A673 (cell line): ENCODE measurements at regions not wholly inside any gene's neighbourhood (a gene's known extent, or its start where the extent isn't known, plus 50 kb on each side); places are given as distances from the start of the nearest gene placed in this dataset.
"Not testable (repeated sequence)": the region's sequence is repeated elsewhere in the genome, so short reads cannot be mapped to it uniquely, and the experiment has no call there.

ENCODE experiments used
- BruUV-seq: library from RNA; stranded (reverse); fragments of 400-500 nt; replicated peaks from 2 replicates; lab custom pipeline; 2021; lab: Mats Ljungman, UMichigan
- CTCF ChIA-PET: fragments of 300-600 bp; sonication (Branson Sonifier 250); formaldehyde crosslinking; loops from one replicate; lab custom pipeline; 2022; ENCODE audit warnings: antibody characterized with exemption; lab: Charles Lee
- POLR2A ChIA-PET: fragments of 300-600 bp; sonication (Branson Sonifier 250); formaldehyde crosslinking; loops from one replicate; lab custom pipeline; 2022; ENCODE audit warnings: antibody characterized with exemption; ENCODE audit not compliant: low non-redundant PET; lab: Charles Lee
- DNase-seq: peaks from one replicate; pipeline ENCODE4 v3.0.0-alpha.2; 2015; ENCODE audit warnings: low spot score
- H3K27ac ChIP-seq: fragments of 200-600 bp; sonication (generic); 2 replicates; pipeline ENCODE4 v1.5.1; 2016; ENCODE audit warnings: mixed run types, low read depth, mild to moderate bottlenecking, mixed read lengths, antibody characterized with exemption, low read length; ENCODE audit not compliant: poor library complexity, severe bottlenecking
- H3K27me3 ChIP-seq: fragments of 200-600 bp; sonication (generic); replicated peaks from 2 replicates; pipeline ENCODE4 v1.6.1; 2017; ENCODE audit warnings: mixed run types, low read depth, mild to moderate bottlenecking, mixed read lengths, antibody characterized with exemption, low read length; ENCODE audit not compliant: insufficient read depth, poor library complexity
- H3K36me3 ChIP-seq: fragments of 200-600 bp; sonication (generic); 2 replicates; pipeline ENCODE4 v1.6.1; 2016; ENCODE audit warnings: mixed run types, mild to moderate bottlenecking, mixed read lengths, antibody characterized with exemption, low read length; ENCODE audit not compliant: insufficient read depth, poor library complexity, severe bottlenecking
- H3K4me1 ChIP-seq: fragments of 200-600 bp; sonication (generic); 2 replicates; pipeline ENCODE4 v1.6.1; 2017; ENCODE audit warnings: mixed run types, mild to moderate bottlenecking, mixed read lengths, antibody characterized with exemption, low read length; ENCODE audit not compliant: insufficient read depth, poor library complexity, severe bottlenecking
- H3K4me3 ChIP-seq: fragments of 200-600 bp; sonication (generic); 2 replicates; pipeline ENCODE4 v1.5.1; 2016; ENCODE audit warnings: low read depth, mixed run types, mild to moderate bottlenecking, mixed read lengths, low read length; ENCODE audit not compliant: poor library complexity, severe bottlenecking
- H3K9me3 ChIP-seq: fragments of 200-600 bp; sonication (generic); 2 replicates; pipeline ENCODE4 v1.6.1; 2016; ENCODE audit warnings: mixed run types, low read depth, mild to moderate bottlenecking, mixed read lengths, antibody characterized with exemption, low read length; ENCODE audit not compliant: poor library complexity, severe bottlenecking
- EZH2 ChIP-seq: fragments of 200-600 bp; sonication (generic); IDR thresholded peaks from 2 replicates; pipeline ENCODE4 v1.6.1; 2017; ENCODE audit warnings: borderline replicate concordance, low read depth, mild to moderate bottlenecking, mixed read lengths, antibody characterized with exemption, low read length; ENCODE audit not compliant: poor library complexity, severe bottlenecking
- intact Hi-C: fragments of 100-400 bp; cut with micrococcal nuclease; formaldehyde crosslinking; loops from one replicate; pipeline ENCODE4 v1.10.0; 2022; ENCODE audit not compliant: unreplicated experiment
- TF ChIP-seq, protein P1 (sequence below): fragments of 300-800, 200-600 bp; sonication (generic); conservative IDR thresholded peaks from 2 replicates; pipeline ENCODE4 v1.5.1; 2017; ENCODE audit warnings: low read depth, mild to moderate bottlenecking, antibody characterized with exemption, low read length, moderate library complexity, mixed read lengths

DNA sequence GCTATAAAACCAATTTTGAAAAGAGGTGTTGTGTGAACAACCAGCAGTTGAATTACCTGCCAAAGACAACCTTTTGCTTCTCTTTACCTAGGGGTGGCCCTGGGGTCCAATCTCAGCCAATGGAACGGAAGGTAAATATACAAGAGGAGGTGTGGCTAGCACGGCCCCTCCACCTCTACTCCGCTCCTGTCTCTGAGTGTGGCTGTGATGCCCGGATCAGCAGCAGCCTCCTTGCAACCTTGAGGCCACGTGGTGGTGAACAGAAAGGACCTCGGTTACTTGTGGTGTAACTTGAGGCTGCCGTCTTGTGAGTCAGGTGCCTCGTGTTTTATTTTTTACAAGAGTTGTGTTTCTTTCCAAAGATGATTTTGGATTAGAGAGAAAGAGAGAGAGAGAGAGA lies 121.5 kb upstream of the PPP2R3B start:
- intact Hi-C loops: no loop called here

DNA sequence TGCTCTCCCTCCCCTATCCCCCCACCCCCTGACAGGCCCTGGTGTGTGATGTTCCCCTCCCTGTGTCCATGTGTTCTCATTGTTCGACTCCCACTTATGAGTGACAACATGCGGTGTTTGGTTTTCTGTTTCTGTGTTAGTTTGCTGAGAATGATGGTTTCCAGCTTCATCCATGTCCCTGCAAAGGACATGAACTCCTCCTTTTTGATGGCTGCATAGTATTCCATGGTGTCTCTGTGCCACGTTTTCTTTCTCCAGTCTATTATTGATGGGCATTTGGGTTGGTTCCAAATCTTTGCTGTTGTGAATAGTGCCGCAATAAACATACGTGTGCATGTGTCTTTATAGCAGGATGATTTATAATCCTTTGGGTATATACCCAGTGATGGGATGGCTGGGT lies 121.8 kb upstream of the SHOX start:
- H3K36me3 ChIP-seq, BruUV-seq, DNase-seq, H3K4me3 ChIP-seq, H3K4me1 ChIP-seq, H3K27me3 ChIP-seq, intact Hi-C loops, H3K9me3 ChIP-seq, CTCF ChIA-PET, POLR2A ChIA-PET, H3K27ac ChIP-seq: not testable (repeated sequence)

More for the DNA sequence above, 121.5 kb upstream of the PPP2R3B start:
- no peaks in the 10 kb centered on the region for H3K36me3 ChIP-seq
- POLR2A ChIA-PET: no interaction called here
- no peaks in the 10 kb centered on the region for H3K9me3 ChIP-seq
- no TSS peak for BruUV-seq
- CTCF ChIA-PET: no interaction called here
- no peak overlapping the region for H3K27ac ChIP-seq
- no peak for TF ChIP-seq EZH2
- TF ChIP-seq, protein P1, sequence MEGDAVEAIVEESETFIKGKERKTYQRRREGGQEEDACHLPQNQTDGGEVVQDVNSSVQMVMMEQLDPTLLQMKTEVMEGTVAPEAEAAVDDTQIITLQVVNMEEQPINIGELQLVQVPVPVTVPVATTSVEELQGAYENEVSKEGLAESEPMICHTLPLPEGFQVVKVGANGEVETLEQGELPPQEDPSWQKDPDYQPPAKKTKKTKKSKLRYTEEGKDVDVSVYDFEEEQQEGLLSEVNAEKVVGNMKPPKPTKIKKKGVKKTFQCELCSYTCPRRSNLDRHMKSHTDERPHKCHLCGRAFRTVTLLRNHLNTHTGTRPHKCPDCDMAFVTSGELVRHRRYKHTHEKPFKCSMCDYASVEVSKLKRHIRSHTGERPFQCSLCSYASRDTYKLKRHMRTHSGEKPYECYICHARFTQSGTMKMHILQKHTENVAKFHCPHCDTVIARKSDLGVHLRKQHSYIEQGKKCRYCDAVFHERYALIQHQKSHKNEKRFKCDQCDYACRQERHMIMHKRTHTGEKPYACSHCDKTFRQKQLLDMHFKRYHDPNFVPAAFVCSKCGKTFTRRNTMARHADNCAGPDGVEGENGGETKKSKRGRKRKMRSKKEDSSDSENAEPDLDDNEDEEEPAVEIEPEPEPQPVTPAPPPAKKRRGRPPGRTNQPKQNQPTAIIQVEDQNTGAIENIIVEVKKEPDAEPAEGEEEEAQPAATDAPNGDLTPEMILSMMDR: no peak
- H3K4me3 ChIP-seq: no peak overlapping the region
- no peaks in the 10 kb centered on the region for H3K4me1 ChIP-seq
- DNase-seq: no peak
- H3K27me3 ChIP-seq: no peaks in the 10 kb centered on the region

DNA sequence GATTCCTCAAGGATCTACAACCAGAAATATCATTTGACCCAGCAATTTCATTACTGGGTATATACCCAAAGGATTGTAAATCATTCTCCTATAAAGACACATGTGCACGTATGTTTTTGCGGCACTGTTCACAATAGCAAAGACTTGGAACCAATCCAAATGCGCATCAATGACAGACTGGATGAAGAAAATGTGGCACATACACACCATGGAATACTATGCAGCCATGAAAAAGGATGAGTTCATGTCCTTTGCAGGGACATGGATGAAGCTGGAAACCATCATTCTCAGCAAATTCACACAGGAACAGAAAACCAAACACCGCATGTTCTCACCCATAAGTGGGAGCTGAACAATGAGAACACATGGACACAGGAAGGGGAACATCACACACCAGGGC lies 119.5 kb upstream of the SHOX start:
- H3K4me3 ChIP-seq, POLR2A ChIA-PET: not testable (repeated sequence)

DNA sequence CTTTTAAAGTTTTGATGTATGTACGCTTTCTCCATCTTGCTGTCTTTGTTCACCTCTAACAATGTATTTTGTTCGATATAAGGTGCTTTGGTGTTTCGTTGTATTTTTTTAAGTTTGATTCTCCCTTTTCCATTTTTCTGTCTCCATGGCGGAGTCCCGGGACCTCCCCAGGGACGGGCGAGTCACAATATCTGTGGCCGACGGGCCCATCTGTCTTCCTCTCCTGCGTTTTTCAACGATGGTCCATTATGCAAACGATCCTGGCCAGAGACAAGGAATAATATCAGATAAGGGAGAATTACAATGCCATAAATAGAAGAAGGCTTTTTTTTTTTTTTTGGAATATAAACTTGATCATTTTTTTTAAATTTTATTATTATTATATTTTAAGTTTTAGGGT lies 112.3 kb upstream of the SHOX start:
- DNase-seq: no peak
- Histone ChIP-seq H3K27ac (no peak overlapping the region), H3K4me3 (no peak overlapping the region), H3K9me3 (no peaks in the 10 kb centered on the region), H3K4me1 (no peaks in the 10 kb centered on the region), H3K36me3 (no peaks in the 10 kb centered on the region), H3K27me3 (no peaks in the 10 kb centered on the region)
- TF ChIP-seq, protein P1: no peak
- no peak for TF ChIP-seq EZH2
- ChIA-PET CTCF (no interaction called here), POLR2A (no interaction called here)
- intact Hi-C loops: no loop called here
- BruUV-seq: no TSS peak

More for the DNA sequence above, 119.5 kb upstream of the SHOX start:
- H3K27ac ChIP-seq, CTCF ChIA-PET, H3K4me1 ChIP-seq, H3K9me3 ChIP-seq, intact Hi-C loops, H3K36me3 ChIP-seq, BruUV-seq, H3K27me3 ChIP-seq, DNase-seq: not testable (repeated sequence)
